ENCODE measurements at regions not wholly inside any gene's neighbourhood (a gene's known extent, or its start where the extent isn't known, plus 50 kb on each side); places are given as distances from the start of the nearest gene placed in this dataset.

- no peaks in the 10 kb centered on the region for H3K4me1 Mint-ChIP-seq (ENCODE audit: low read depth, unreplicated experiment)
- no peak for DNase-seq
Observed at GRCh38 chr21:15140321-15141019, 75.7 kb upstream of the NRIP1 start.

GRCh38 chr21:15141261-15141970 lies 76.6 kb upstream of the NRIP1 start:
- no peaks in the 10 kb centered on the region for H3K36me3 Mint-ChIP-seq (ENCODE audit: unreplicated experiment)
- no peak for DNase-seq
- TF ChIP-seq CTCF (IDR thresholded peaks at IDR 0.05; ENCODE audit: partially characterized antibody, unreplicated experiment) = no peak

More at GRCh38 chr21:15140321-15141019, 75.7 kb upstream of the NRIP1 start:
- peaks cover 2% of the 10 kb centered on the region for H3K9me3 Mint-ChIP-seq (ENCODE audit: unreplicated experiment)
- H3K36me3 Mint-ChIP-seq (ENCODE audit: unreplicated experiment) = no peaks in the 10 kb centered on the region
- no peak overlapping the region for H3K4me3 Mint-ChIP-seq (ENCODE audit: unreplicated experiment)
- peaks cover 3% of the 10 kb centered on the region for H3K27me3 Mint-ChIP-seq (ENCODE audit: unreplicated experiment)
- no peak overlapping the region for H3K27ac Mint-ChIP-seq (ENCODE audit: unreplicated experiment)
- no peak for TF ChIP-seq CTCF (IDR thresholded peaks at IDR 0.05; ENCODE audit: partially characterized antibody, unreplicated experiment)

DNA sequence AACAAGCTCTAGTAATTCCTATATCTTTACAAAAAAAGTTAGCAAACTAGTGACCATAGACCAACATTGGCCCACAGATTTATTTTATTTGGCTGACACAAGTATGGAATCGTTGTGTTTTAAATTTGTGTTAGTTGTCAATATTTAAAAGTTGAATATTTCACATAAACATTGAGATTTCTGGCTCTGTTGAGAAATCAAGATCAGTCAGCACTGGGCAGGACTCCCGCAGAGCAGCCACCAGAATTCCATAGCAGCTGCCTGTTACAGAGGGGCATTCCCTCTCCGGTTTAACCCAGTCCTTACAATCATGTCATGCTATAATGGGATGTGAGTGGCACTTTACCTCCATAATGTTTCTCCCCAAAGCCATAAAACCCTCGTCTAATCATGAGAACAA lies 79.2 kb upstream of the NRIP1 start:
- TF ChIP-seq CTCF (IDR thresholded peaks at IDR 0.05; ENCODE audit: partially characterized antibody, unreplicated experiment) = no peak
- Mint-ChIP-seq H3K4me1 (ENCODE audit: low read depth, unreplicated experiment) (no peaks in the 10 kb centered on the region), H3K4me3 (ENCODE audit: unreplicated experiment) (no peak overlapping the region), H3K27me3 (ENCODE audit: unreplicated experiment) (no peaks in the 10 kb centered on the region), H3K27ac (ENCODE audit: unreplicated experiment) (no peak overlapping the region), H3K9me3 (ENCODE audit: unreplicated experiment) (no peaks in the 10 kb centered on the region), H3K36me3 (ENCODE audit: unreplicated experiment) (no peaks in the 10 kb centered on the region)
- no peak for DNase-seq

More at GRCh38 chr21:15141261-15141970, 76.6 kb upstream of the NRIP1 start:
- H3K4me3 Mint-ChIP-seq (ENCODE audit: unreplicated experiment) = no peak overlapping the region
- no peaks in the 10 kb centered on the region for H3K4me1 Mint-ChIP-seq (ENCODE audit: low read depth, unreplicated experiment)
- peaks cover 2% of the 10 kb centered on the region for H3K9me3 Mint-ChIP-seq (ENCODE audit: unreplicated experiment)
- no peak overlapping the region for H3K27ac Mint-ChIP-seq (ENCODE audit: unreplicated experiment)
- H3K27me3 Mint-ChIP-seq (ENCODE audit: unreplicated experiment) = peaks cover 3% of the 10 kb centered on the region

GRCh38 chr21:15148437-15148836 lies 83.6 kb upstream of the NRIP1 start:
- H3K27me3 Mint-ChIP-seq (ENCODE audit: unreplicated experiment) = no peaks in the 10 kb centered on the region
- DNase-seq = no peak
- no peaks in the 10 kb centered on the region for H3K9me3 Mint-ChIP-seq (ENCODE audit: unreplicated experiment)
- no peak overlapping the region for H3K27ac Mint-ChIP-seq (ENCODE audit: unreplicated experiment)
- no peak overlapping the region for H3K4me3 Mint-ChIP-seq (ENCODE audit: unreplicated experiment)
- H3K4me1 Mint-ChIP-seq (ENCODE audit: low read depth, unreplicated experiment) = no peaks in the 10 kb centered on the region
- no peaks in the 10 kb centered on the region for H3K36me3 Mint-ChIP-seq (ENCODE audit: unreplicated experiment)
- no peak for TF ChIP-seq CTCF (IDR thresholded peaks at IDR 0.05; ENCODE audit: partially characterized antibody, unreplicated experiment)

Measured in glutamatergic neuron (in vitro differentiated cells).